H54 (cell line): ENCODE measurements at regions not wholly inside any gene's neighbourhood (a gene's known extent, or its start where the extent isn't known, plus 50 kb on each side); places are given as distances from the start of the nearest gene placed in this dataset.
"Not testable (repeated sequence)": the region's sequence is repeated elsewhere in the genome, so short reads cannot be mapped to it uniquely, and the experiment has no call there.

Experiments used
- DNase-seq: peaks from one replicate; pipeline ENCODE4 v3.0.0; 2011; ENCODE audit warnings: low spot score, mixed read lengths; ENCODE audit not compliant: insufficient read length
- FAIRE-seq: peaks from 3 replicates; lab custom pipeline; 2011; peaks lifted over from hg19 to GRCh38; lab: Jason Lieb, UNC
- POLR2A ChIP-seq: IDR thresholded peaks from 2 replicates; pipeline ENCODE4 v1.6.1; 2011; ENCODE audit warnings: low read depth, mild to moderate bottlenecking, low read length

DNA sequence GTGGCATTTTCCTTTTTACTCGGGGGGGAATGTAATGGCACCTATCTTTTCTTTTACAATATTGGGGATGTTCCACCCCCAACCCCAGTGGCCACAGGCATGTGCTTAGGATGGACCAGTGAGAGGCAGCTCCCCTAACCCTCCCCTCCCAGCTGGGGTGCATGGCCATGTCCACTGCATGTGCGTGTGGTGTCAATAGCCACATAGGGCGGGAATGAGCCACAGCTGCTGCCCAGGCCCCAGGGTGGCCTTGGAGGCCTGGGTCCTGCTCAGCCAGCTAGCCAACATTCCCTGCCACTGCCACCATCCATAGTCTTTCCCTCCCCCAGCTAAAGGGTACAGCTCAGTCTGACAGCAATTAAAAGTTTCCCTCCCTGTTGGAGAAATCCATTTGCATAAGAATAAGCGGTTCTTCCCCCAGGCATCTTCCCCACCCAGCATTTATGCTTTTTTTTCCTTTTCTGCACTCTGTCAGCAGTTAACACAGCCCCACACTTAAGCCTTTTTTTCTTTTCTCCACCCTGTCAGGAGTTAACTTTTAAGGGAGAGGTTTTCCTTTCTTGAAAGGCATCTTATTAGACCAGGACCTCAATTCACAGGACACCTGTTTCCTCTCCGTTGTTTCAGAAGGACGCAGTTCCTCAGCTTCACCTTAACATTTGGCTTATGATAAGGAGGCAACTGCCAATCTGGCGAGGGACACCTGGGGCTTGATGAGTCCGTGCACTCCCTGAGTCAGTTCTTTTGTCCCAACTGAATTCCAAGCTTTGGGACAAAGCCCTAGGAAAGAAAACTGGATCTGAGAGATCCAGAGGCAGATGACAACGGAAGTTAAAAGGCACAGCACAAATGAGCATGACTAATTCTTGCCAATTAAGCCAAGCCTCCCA, 121.4 kb downstream of the TPBG start:
- no peak for TF ChIP-seq POLR2A

DNA sequence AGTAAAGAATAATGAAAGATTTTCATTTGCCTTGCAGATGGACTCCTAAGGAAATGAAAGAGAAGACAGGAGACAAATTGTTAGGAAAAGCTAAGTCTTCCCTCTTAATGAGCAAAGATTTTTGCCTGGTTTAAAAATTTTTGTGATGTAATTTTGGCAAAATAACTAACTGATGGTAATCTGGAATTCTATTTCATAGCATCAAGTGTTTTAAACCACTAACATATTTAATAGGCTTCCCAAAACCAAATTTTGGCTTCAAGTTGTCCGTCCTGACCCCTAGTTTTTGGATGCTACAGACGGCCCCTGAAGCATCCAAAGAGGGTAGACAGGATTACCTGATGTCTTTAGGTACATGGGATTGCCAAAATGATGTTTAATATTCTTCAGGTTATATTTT, 124.3 kb downstream of the TPBG start:
- no peak for FAIRE-seq
- no peak for TF ChIP-seq POLR2A
- no peak for DNase-seq

More for the DNA sequence above, 121.4 kb downstream of the TPBG start:
- no peak for DNase-seq
- no peak for FAIRE-seq

DNA sequence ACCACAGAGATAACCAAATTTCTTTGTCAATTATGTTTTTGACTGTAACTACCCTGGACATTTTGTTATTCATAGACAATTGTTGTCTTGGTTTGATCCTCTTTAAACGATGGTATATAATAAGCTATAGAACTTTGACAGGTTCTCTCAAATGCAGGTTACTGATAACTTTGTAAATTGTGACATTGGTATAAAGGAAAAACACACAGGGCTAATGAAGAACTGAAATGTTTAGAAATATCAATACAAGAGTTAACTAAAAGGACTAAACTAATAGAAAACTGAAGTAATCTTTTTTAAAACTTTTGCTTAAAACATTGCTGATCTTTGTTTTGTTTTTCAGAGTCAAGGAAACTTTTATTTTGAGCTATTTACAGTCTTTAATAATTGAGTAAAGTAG, 124.8 kb downstream of the TPBG start:
- TF ChIP-seq POLR2A = no peak
- no peak for DNase-seq
- no peak for FAIRE-seq

DNA sequence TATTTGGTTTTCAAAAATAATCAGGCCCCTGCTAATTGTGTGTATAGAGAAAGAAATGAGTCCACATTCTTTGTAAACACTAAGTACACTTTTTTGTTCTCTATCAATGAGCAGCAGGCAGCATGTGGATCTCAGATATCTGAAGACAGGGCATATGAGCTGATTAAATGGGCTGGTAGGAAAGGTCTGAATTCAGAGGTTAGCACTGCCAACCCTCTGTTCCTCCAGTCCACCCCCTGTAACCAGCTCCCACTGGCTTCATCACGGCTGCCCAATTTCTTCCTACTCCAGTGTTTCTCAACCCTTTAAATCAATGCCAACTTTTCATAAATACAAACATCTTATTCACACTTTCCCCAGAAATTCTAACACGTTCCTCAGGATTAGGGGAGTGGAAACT, 128.5 kb downstream of the TPBG start:
- DNase-seq = no peak
- no peak for FAIRE-seq
- TF ChIP-seq POLR2A = no peak

DNA sequence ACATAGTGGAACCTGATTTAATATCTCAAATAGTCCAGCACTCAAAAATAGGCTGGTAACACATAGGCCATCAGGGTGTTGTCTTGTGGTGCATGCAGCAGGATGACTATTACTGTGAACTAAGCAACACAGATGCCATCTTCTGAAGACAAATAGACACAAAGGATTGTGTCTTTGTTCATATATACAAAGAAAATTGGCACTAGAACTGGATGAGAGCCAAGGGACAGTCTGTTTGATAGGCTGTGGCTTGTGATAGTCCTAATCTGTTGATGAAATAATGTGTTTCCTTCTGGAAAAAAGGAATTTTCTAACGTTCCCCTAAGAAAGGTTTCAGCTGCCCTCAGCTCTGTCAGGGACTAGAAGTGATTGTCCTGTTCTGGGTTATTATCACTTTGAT, 129.8 kb downstream of the TPBG start:
- DNase-seq (no peak), FAIRE-seq (no peak)
- TF ChIP-seq POLR2A = no peak

DNA sequence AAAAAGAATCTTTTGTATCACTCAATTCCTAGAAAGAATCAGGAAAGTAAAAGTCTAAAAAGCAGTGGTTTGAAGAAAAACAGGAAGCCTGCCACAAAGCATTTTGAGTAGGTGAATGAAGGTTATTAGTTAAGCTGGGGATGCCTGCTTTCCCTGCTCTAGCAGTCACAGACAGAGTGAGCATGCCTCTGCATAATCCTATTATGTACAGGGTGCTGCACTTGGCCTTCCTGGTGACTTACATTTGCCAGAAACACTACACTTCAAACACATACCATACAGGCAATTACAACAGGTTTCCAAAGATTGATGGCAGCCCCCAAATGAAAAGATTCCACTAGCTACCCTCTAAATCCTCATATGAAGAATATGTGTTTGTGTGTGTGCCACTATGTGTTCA, 130.8 kb downstream of the TPBG start:
- no peak for DNase-seq
- no peak for FAIRE-seq
- no peak for TF ChIP-seq POLR2A

DNA sequence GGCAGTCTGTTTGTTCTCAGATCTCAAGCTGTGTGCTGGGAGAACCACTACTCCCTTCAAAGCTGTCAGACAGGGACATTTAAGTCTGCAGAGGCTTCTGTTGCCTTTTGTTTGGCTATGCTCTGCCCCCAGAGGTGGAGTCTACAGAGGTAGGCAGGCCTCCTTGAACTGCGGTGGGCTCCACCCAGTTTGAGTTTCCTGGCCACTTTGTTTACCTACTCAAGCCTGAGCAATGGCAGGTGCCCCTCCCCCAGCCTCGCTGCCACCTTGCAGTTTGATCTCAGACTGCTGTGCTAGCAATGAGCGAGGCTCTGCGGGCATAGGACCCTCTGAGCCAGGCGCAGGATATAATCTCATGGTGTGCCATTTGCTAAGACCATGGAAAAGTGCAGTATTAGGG, 138.3 kb downstream of the TPBG start:
- DNase-seq, FAIRE-seq: not testable (repeated sequence)

DNA sequence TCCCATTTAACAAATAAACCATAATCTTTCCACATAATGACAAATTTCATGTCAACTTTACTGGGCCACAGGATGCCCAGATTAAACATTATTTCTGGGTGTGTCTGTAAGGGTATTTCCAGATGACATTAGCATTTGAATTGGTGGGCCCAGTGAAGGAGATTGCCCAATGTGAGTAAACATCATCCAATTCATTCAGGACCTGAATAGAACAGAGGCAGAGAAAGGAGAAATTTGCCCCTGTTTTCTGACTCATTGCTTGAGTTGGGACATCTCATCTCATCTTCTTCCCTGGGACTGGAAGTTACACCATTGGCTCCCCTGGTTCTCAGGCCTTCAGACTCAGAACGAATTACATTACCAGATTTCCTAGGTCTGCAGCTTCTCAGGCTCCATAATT, 142.9 kb downstream of the TPBG start:
- FAIRE-seq (no peak), DNase-seq (no peak)
- TF ChIP-seq POLR2A = no peak

DNA sequence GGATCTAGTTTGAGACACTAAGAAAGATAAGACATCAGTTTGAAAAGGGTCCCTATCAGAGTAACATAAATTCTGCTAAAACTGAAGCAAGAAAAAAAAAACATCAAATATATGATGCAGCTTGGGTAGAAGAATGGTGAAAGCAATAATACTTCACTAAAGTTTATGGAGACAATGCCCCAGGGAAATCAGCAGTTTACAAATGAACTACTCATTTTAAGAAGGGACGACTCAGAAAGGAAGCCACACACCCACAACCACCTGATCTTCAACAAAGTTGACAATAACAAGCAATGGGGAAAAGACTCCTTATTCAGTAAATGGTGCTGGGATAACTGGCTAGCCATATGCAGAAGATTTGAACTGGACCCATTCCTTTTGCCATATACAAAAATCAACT, 143.5 kb downstream of the TPBG start:
- FAIRE-seq = no peak
- no peak for DNase-seq
- no peak for TF ChIP-seq POLR2A

DNA sequence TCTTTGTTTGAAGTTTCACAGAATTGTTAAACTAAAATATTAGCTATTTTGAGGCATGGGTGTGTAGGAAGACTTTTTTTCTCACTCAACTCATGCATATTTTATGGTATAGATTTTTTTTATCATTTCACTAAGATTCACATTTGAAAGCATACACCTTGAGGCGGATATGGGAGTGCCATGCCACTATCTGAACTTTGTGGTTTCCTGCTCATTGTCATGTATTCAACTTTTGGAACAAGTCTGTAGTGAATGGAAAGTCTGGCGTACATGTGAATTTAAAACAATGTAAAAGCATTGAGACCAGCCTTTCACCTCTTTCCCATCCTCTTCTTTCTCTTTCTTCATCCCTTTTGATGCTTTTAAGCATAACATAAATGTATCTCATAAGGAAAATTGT, 147.9 kb downstream of the TPBG start:
- TF ChIP-seq POLR2A = no peak
- DNase-seq (no peak), FAIRE-seq (no peak)

DNA sequence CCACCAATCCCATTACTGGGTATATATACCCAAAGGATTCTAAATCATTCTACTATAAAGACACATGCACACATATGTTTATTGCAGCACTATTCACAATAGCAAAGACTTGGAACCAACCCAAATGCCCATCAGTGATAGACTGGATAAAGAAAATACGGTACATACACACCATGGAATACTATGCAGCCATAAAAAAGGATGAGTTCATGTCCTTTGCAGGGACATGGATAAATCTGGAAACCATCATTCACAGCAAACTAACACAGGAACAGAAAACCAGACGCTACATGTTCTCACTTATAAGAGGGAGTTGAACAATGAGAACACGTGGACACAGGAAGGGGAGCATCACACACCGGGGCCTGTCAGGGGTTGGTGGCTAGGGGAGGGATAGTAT, 154.3 kb downstream of the TPBG start:
- FAIRE-seq, DNase-seq: not testable (repeated sequence)

DNA sequence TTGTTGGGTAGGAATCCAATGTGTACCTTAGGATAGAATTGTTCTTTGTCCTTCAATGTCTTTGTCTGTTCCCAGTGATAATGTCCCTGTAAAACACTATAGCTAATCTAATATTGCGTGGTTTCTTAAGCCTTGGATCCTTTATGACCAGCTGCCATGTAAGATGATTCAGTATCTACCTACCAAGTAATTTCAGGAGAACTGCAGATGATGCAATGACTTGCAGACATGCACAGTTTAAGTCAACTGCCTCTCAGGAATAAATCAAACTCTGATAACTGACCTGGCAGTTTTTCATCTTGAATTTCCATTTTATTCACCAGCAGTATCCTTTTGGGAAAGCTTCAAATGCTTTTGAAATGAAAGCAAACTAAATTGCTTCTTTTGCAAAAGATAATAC, 157.8 kb downstream of the TPBG start:
- FAIRE-seq (no peak), DNase-seq (no peak)
- TF ChIP-seq POLR2A = no peak

DNA sequence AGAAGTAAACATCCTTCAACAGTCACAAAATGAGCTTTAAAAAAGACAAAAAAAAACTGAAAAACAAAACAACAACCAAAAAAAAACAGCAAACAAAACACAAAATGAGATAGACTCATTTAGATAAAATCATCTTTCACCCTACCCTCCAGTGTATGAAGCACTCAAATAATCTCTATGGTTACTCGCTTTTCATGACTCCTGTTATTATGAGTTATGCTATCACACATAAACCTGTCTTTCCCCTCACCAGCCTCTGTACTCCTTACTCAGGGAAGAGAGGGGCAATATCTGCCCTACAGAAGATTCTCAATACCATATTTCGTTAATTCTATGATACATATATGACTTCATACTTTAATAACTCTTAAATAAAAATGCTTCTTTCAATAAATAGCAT, 158.2 kb downstream of the TPBG start:
- TF ChIP-seq POLR2A = no peak

DNA sequence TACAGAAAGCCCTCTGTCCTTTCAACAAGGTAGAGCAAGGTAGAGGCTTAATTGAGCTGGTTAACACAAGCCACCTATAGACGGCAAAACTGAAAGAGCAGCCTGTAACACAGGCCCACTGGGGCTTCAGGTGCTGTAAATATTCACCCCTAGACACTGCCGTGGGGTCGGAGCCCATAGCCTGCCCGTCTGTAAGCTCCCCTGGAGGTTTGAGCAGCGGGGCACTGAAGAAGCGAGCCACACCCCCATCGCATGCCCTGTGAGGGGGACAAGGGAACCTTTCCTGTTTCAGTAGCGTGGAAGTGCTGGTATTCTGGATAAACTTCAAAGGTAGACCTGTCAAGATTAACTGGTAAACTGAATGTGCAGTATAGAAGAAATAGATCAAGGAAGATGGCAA, 160.4 kb downstream of the TPBG start:
- FAIRE-seq (no peak), DNase-seq (no peak)
- no peak for TF ChIP-seq POLR2A

More for the DNA sequence above, 158.2 kb downstream of the TPBG start:
- DNase-seq = no peak
- no peak for FAIRE-seq

DNA sequence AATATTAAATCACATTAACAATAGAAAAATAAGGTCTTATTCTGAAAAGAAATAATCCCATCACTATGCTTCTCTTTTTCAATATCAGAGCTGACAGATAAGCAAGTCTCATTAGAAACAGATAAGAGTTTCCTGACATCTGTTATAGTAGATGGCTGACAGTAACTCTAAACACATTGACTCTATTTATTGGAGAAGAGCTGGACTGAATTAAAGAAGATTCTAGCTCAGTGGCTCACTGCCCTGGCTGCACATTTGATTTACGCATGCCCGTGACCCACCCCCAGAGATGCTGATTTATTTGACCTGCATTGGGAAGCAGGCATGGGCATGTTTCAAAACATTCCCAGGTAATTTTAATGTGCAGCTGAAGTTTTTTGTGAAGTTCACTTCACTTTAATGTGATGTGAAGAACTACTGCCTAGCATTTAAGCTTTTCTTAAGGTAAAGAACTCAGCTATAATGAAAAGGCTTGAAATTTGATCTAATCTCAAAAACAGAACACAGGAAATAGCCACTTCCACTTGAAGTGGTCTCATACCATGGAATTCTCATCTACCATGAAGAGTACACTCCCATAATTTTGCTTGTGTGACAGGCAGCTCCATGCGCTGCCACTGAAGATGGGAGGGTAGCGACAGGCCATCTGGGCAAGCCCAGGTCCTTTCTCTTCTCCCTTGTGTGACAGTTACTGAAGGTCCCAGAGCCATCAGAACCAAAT, 162.3 kb downstream of the TPBG start:
- DNase-seq = no peak
- FAIRE-seq = no peak
- TF ChIP-seq POLR2A = no peak

DNA sequence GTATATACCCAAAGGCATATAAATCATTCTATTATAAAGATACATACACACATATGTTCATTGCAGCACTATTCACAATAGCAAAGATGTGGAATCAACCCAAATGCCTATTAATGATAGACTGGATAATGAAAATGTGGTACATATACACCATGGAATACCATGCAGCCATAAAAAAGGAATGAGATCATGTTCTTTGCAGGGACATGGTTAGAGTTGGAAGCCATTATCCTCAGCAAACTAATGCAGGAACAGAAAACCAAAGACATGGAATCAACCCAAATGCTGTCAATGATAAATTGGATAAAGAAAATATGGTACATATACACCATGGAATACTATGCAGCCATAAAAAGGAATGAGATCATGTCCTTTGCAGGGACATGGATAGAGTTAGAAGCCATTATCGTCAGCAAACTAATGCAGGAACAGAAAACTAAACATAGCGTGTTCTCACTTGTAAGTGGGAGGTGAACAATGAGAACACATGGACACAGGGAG, 166.4 kb downstream of the TPBG start:
- DNase-seq, FAIRE-seq: not testable (repeated sequence)
